AG10803 (cell line): ENCODE measurements at regions not wholly inside any gene's neighbourhood (a gene's known extent, or its start where the extent isn't known, plus 50 kb on each side); places are given as distances from the start of the nearest gene placed in this dataset.

ENCODE experiments used
- DNase-seq: peaks from one replicate; pipeline ENCODE4 v3.0.0; 2010; ENCODE audit warnings: low read depth
- H3K4me3 ChIP-seq: 2 replicates; pipeline ENCODE4 v1.5.1; 2011; ENCODE audit warnings: mild to moderate bottlenecking, low read length, control low read depth
- CTCF ChIP-seq: conservative IDR thresholded peaks from 2 replicates; pipeline ENCODE4 v1.5.1; 2011; ENCODE audit warnings: mild to moderate bottlenecking, low read length, control low read depth, inconsistent platforms

- DNase-seq = no peak
- TF ChIP-seq CTCF = no peak
- no peak overlapping the region for H3K4me3 ChIP-seq
These were observed 52.1 kb upstream of the GCSH start for GRCh38 chr16:81148277-81148676.
